Keratinocyte (primary cell): ENCODE measurements at regions not wholly inside any gene's neighbourhood (a gene's known extent, or its start where the extent isn't known, plus 50 kb on each side); places are given as distances from the start of the nearest gene placed in this dataset.

Experiments
- DNase-seq: peaks from one replicate; pipeline ENCODE4 v3.0.0-alpha.2; 2011; ENCODE audit warnings: low read depth, missing footprints, low spot score
- FAIRE-seq: peaks from 2 replicates; lab custom pipeline; 2011; peaks lifted over from hg19 to GRCh38; lab: Jason Lieb, UNC
- H2AFZ ChIP-seq: 2 replicates; pipeline ENCODE4 v1.6.0; 2012; ENCODE audit warnings: low read length, control low read depth, inconsistent platforms; ENCODE audit not compliant: control insufficient read depth
- H3K27ac ChIP-seq: 2 replicates; pipeline ENCODE4 v1.5.1; 2011; ENCODE audit warnings: low read length; ENCODE audit not compliant: control insufficient read depth, insufficient read depth
- H3K27me3 ChIP-seq: 3 replicates; pipeline ENCODE4 v1.6.0; 2011; ENCODE audit warnings: low read length; ENCODE audit not compliant: control insufficient read depth, insufficient read depth; ENCODE audit errors: extremely low read depth
- H3K36me3 ChIP-seq, 2 experiments: 2 replicates in 1 of 2; 3 replicates in 1 of 2; pipeline ENCODE4 v1.5.1; 2011; ENCODE audit warnings: low read length in 2 of 2, mild to moderate bottlenecking in 1 of 2; ENCODE audit not compliant: control insufficient read depth in 2 of 2, insufficient read depth in 2 of 2; ENCODE audit errors: extremely low read depth in 1 of 2
- H3K4me1 ChIP-seq: 3 replicates; pipeline ENCODE4 v1.5.1; 2011; ENCODE audit warnings: low read length; ENCODE audit not compliant: control insufficient read depth, insufficient read depth; ENCODE audit errors: extremely low read depth
- H3K4me2 ChIP-seq: 3 replicates; pipeline ENCODE4 v1.6.0; 2011; ENCODE audit warnings: low read depth, low read length; ENCODE audit not compliant: control insufficient read depth, insufficient read depth; ENCODE audit errors: extremely low read depth
- H3K4me3 ChIP-seq, 3 experiments: fragments of 200-600 bp in 1 of 3; sonication (generic) in 1 of 3; 2 replicates in 2 of 3; 3 replicates in 1 of 3; pipeline ENCODE4 v1.5.1; 2011 to 2016; ENCODE audit warnings: low read length in 3 of 3, mild to moderate bottlenecking in 3 of 3, control low read depth in 2 of 3, inconsistent platforms in 1 of 3, low read depth in 1 of 3, mixed read lengths in 1 of 3, mixed run types in 1 of 3, moderate library complexity in 1 of 3; ENCODE audit not compliant: control insufficient read depth in 2 of 3, insufficient read depth in 2 of 3; ENCODE audit errors: extremely low read depth in 1 of 3
- H3K79me2 ChIP-seq: 2 replicates; pipeline ENCODE4 v1.6.0; 2012; ENCODE audit warnings: low read length; ENCODE audit not compliant: control insufficient read depth, insufficient read depth
- H3K9ac ChIP-seq: 3 replicates; pipeline ENCODE4 v1.6.0; 2011; ENCODE audit warnings: low read length; ENCODE audit not compliant: control insufficient read depth, insufficient read depth; ENCODE audit errors: extremely low read depth
- H3K9me1 ChIP-seq: 3 replicates; pipeline ENCODE4 v1.6.0; 2011; ENCODE audit warnings: low read length; ENCODE audit not compliant: control insufficient read depth, insufficient read depth; ENCODE audit errors: extremely low read depth
- H3K9me3 ChIP-seq: 2 replicates; pipeline ENCODE4 v1.5.1; 2012; ENCODE audit warnings: low read depth, low read length; ENCODE audit not compliant: control insufficient read depth
- H4K20me1 ChIP-seq: 3 replicates; pipeline ENCODE4 v1.6.0; 2011; ENCODE audit warnings: low read length; ENCODE audit not compliant: control insufficient read depth, insufficient read depth; ENCODE audit errors: extremely low read depth
- EZH2 ChIP-seq: IDR thresholded peaks from one replicate; pipeline ENCODE4 v1.6.1; 2012; ENCODE audit warnings: inconsistent platforms, mild to moderate bottlenecking, low read length, moderate library complexity
- dilution Hi-C: fragments of 300-500 bp; cut with MboI; formaldehyde crosslinking; loops from one replicate; pipeline ENCODE4 v1.7.0; 2020; ENCODE audit warnings: low sequenced_read_pairs; ENCODE audit not compliant: extremely low pct_ligation_motif_present
- TF ChIP-seq, protein P1 (sequence below), 3 experiments: IDR thresholded peaks in 1 of 3; conservative IDR thresholded peaks in 1 of 3; optimal IDR thresholded peaks in 1 of 3; 2 replicates in 2 of 3; 3 replicates in 1 of 3; pipeline versions ENCODE3 to v1.5.1; 2011; ENCODE audit warnings: low read length in 3 of 3, mild to moderate bottlenecking in 3 of 3, moderate library complexity in 2 of 3, control low read depth in 1 of 3, inconsistent platforms in 1 of 3; ENCODE audit not compliant: insufficient read depth in 2 of 3; ENCODE audit errors: extremely low read depth in 1 of 3

DNA sequence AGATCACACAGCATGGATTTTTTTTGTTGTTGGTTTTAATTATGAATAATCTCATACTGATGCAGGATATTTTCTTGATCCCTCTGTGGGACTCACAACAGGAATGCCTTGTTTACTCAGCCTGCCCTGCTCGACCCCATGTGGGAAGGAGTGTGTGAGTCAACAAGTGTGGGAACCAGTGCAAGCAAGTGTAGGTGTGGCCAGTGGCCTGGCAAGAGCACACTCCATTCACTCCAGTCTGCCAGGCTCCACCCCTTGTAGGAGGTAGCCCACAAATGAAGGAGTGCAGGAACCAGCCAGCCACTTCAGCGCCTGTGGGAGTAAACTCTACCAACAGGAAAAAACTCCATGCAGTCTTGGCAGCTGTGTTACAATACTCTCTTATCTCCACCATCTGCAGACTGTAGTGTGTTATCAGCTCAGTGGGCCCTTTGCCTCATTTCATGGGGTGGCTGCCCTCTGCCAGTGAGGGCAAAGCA, 393.6 kb downstream of the OTOL1 start:
- H3K36me3 ChIP-seq, result no peaks in the 10 kb centered on the region
- TF ChIP-seq EZH2, result no peak
- TF ChIP-seq, protein P1, sequence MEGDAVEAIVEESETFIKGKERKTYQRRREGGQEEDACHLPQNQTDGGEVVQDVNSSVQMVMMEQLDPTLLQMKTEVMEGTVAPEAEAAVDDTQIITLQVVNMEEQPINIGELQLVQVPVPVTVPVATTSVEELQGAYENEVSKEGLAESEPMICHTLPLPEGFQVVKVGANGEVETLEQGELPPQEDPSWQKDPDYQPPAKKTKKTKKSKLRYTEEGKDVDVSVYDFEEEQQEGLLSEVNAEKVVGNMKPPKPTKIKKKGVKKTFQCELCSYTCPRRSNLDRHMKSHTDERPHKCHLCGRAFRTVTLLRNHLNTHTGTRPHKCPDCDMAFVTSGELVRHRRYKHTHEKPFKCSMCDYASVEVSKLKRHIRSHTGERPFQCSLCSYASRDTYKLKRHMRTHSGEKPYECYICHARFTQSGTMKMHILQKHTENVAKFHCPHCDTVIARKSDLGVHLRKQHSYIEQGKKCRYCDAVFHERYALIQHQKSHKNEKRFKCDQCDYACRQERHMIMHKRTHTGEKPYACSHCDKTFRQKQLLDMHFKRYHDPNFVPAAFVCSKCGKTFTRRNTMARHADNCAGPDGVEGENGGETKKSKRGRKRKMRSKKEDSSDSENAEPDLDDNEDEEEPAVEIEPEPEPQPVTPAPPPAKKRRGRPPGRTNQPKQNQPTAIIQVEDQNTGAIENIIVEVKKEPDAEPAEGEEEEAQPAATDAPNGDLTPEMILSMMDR (optimal IDR thresholded peaks at IDR 0.05 in 1 of 3, IDR thresholded peaks at IDR 0.05 in 1 of 3, conservative IDR thresholded peaks at IDR 0.05 in 1 of 3; ENCODE audit: extremely low read depth in 1 of 3, insufficient read depth in 2 of 3, low read length in 3 of 3), result no peak
- no peak overlapping the region for H3K9ac ChIP-seq
- H2AFZ ChIP-seq, result no peak overlapping the region
- H3K79me2 ChIP-seq, result no peaks in the 10 kb centered on the region
- H3K4me2 ChIP-seq, result no peak overlapping the region
- dilution Hi-C loops, result no loop called here
- H3K9me1 ChIP-seq, result no peaks in the 10 kb centered on the region
- H3K4me1 ChIP-seq, result no peaks in the 10 kb centered on the region
- no peaks in the 10 kb centered on the region for H3K9me3 ChIP-seq
- no peak overlapping the region for H3K4me3 ChIP-seq
- H3K27me3 ChIP-seq, result no peaks in the 10 kb centered on the region
- H3K27ac ChIP-seq, result no peak overlapping the region
- no peaks in the 10 kb centered on the region for H4K20me1 ChIP-seq
- no peak for DNase-seq
- no peak for FAIRE-seq

DNA sequence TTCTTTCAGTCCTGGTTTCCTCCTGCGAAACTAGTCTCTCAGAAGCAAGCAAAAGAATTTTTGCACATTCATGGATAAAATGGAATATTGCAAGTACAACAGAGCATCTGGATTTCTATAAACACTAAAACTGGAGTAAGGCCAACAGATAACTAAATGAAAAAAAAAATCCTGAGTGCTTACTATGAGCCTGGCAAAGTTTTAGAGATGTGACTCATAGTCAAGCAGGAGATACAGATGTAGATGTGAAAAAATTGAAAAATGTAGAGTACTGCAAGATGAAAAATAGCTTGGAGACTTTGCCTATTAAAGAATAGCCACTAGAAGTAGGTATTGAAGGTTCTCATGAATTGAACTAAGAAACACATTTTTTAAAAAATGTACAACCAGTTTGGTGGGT, 397.4 kb downstream of the OTOL1 start:
- H3K4me2 ChIP-seq, result no peak overlapping the region
- no peaks in the 10 kb centered on the region for H3K9me3 ChIP-seq
- no peaks in the 10 kb centered on the region for H3K27me3 ChIP-seq
- H3K9me1 ChIP-seq, result no peaks in the 10 kb centered on the region
- no peaks in the 10 kb centered on the region for H3K4me1 ChIP-seq
- H3K79me2 ChIP-seq, result no peaks in the 10 kb centered on the region
- no peak overlapping the region for H3K9ac ChIP-seq
- no peaks in the 10 kb centered on the region for H4K20me1 ChIP-seq
- no peak for TF ChIP-seq EZH2
- TF ChIP-seq, protein P1 (optimal IDR thresholded peaks at IDR 0.05 in 1 of 3, IDR thresholded peaks at IDR 0.05 in 1 of 3, conservative IDR thresholded peaks at IDR 0.05 in 1 of 3; ENCODE audit: extremely low read depth in 1 of 3, insufficient read depth in 2 of 3, low read length in 3 of 3), result no peak
- H2AFZ ChIP-seq, result no peak overlapping the region
- dilution Hi-C loops, result no loop called here
- FAIRE-seq (no peak), DNase-seq (no peak)
- no peak overlapping the region for H3K27ac ChIP-seq
- H3K4me3 ChIP-seq, result no peak overlapping the region
- no peaks in the 10 kb centered on the region for H3K36me3 ChIP-seq
